Upper lobe of left lung (tissue), 6 donors: ENCODE measurements at regions not wholly inside any gene's neighbourhood (a gene's known extent, or its start where the extent isn't known, plus 50 kb on each side); places are given as distances from the start of the nearest gene placed in this dataset.

Source experiments
- ATAC-seq, 2 donors: fragments of 200-7000 bp; cut with Tn5 transposase; one replicate each; pipeline ENCODE4 v1.9.1; 2022; ENCODE audit warnings: mild to moderate bottlenecking in 2 of 2, moderate library complexity in 2 of 2; ENCODE audit not compliant: low FRiP score in 2 of 2
- DNase-seq, 2 donors: peaks; one replicate each; pipeline ENCODE4 v3.0.0-alpha.2; 2019 to 2020
- H3K27ac ChIP-seq, 4 donors: fragments of 200-600 bp; sonication (generic); one replicate each; pipeline ENCODE4 v1.5.1; 2016 to 2019
- H3K27me3 ChIP-seq, 4 donors: fragments of 200-600 bp; sonication (generic); one replicate each; pipeline ENCODE4 v1.5.1; 2017 to 2019
- H3K36me3 ChIP-seq, 4 donors: fragments of 200-600 bp; sonication (generic); one replicate each; pipeline ENCODE4 v1.5.1; 2016 to 2019
- H3K4me1 ChIP-seq, 4 donors: fragments of 200-600 bp; sonication (generic); one replicate each; pipeline ENCODE4 v1.5.1; 2018 to 2019
- H3K4me3 ChIP-seq, 4 donors: fragments of 200-600 bp; sonication (generic); one replicate each; pipeline ENCODE4 v1.5.1; 2017 to 2019; ENCODE audit warnings: mild to moderate bottlenecking in 2 of 4, moderate library complexity in 1 of 4
- H3K9me3 ChIP-seq, 4 donors: fragments of 200-600 bp; sonication (generic); one replicate each; pipeline ENCODE4 v1.5.1; 2018 to 2019
- EP300 ChIP-seq, 4 donors: sonication (generic); formaldehyde crosslinking; IDR thresholded peaks; one replicate each; pipeline ENCODE4 v1.5.1; 2017; ENCODE audit warnings: antibody characterized with exemption in 4 of 4, control low read depth in 2 of 4
- POLR2A ChIP-seq, 4 donors: fragments of 450-650 bp; IDR thresholded peaks; one replicate each; pipeline ENCODE4 v1.5.1; 2016 to 2017; ENCODE audit warnings: antibody characterized with exemption in 4 of 4, mild to moderate bottlenecking in 2 of 4
- POLR2AphosphoS5 ChIP-seq, 2 donors: sonication (generic); formaldehyde crosslinking; IDR thresholded peaks; one replicate each; pipeline ENCODE4 v1.5.1; 2017; ENCODE audit warnings: antibody characterized with exemption in 2 of 2
- WGBS, 2 donors: methylation state at CpG; one replicate each; pipeline ENCODE4 v1.1.5; 2017 to 2018; 5-methylcytosine and 5-hydroxymethylcytosine counted together
- TF ChIP-seq, protein P1 (sequence below), 6 experiments: fragments of 450-650 bp in 4 of 6; fragments of 200-600 bp in 2 of 6; sonication (generic) in 2 of 6; IDR thresholded peaks; one replicate each; pipeline ENCODE4 v1.5.1; 2016 to 2019; ENCODE audit warnings: antibody characterized with exemption in 6 of 6
- donor health status: DM: no; HTN: no; CAD: no; lungs with moderate emphysema.
- donor health status: DM: no; HTN: yes; CAD: no; lungs with severe emphysema.

DNA sequence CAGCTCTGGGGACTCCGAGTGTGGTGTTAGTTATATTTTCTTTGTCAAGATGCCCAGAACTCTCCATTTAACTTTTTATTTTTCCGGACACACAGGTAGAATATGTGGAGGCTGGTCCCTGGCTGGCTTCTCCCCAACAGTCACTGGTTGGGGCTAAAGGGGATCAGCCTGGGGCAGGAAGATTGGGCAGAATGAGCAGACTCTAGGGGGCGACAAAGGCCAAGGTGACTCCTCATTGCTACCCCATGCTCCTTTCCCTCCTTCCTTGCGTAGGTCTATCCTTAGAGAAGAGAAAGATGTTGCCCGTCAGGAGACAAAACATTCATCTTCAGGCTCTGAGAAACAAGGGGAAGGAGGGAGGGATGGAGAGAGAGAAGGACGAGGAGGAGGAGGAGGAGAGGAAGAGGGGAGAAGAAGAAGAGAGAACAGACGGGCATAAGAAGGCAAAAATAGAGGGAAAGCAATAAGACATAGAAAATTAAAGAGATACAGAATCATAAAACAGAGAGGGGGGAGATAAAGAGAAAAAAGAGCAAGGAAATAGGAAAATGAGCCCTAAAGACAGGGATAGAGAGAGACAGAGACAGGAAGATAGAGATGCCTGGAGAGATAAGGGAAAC, 89.9 kb downstream of the FOXD2 start:
- peak in 1 of 2 donors; percentile 34 for DNase-seq
- H3K27me3 ChIP-seq, result no peaks in the 10 kb centered on the region
- peak in 1 of 2 donors; percentile 72 for ATAC-seq
- H3K4me3 ChIP-seq, result no peak overlapping the region
- TF ChIP-seq, protein P1, sequence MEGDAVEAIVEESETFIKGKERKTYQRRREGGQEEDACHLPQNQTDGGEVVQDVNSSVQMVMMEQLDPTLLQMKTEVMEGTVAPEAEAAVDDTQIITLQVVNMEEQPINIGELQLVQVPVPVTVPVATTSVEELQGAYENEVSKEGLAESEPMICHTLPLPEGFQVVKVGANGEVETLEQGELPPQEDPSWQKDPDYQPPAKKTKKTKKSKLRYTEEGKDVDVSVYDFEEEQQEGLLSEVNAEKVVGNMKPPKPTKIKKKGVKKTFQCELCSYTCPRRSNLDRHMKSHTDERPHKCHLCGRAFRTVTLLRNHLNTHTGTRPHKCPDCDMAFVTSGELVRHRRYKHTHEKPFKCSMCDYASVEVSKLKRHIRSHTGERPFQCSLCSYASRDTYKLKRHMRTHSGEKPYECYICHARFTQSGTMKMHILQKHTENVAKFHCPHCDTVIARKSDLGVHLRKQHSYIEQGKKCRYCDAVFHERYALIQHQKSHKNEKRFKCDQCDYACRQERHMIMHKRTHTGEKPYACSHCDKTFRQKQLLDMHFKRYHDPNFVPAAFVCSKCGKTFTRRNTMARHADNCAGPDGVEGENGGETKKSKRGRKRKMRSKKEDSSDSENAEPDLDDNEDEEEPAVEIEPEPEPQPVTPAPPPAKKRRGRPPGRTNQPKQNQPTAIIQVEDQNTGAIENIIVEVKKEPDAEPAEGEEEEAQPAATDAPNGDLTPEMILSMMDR (IDR thresholded peaks at IDR 0.05), result peak; percentile 31 to 61 (median 42)
- TF ChIP-seq POLR2A (IDR thresholded peaks at IDR 0.05), result no peak
- peaks cover 8 to 10% (median 8%) of the 10 kb centered on the region in 4 donors for H3K9me3 ChIP-seq
- no peak overlapping the region for H3K27ac ChIP-seq
- WGBS, 2 donors, result 44 to 55% methylated on average over 7 of the region's 7 CpGs
- peaks cover 0 to 3% (median 1%) of the 10 kb centered on the region in 4 donors for H3K4me1 ChIP-seq
- H3K36me3 ChIP-seq, result no peaks in the 10 kb centered on the region

- Histone ChIP-seq H3K27ac (no peak overlapping the region), H3K4me3 (no peak overlapping the region), H3K9me3 (peaks cover 8 to 10% (median 8%) of the 10 kb centered on the region in 4 donors), H3K36me3 (no peaks in the 10 kb centered on the region), H3K27me3 (no peaks in the 10 kb centered on the region), H3K4me1 (peaks cover 8 to 17% (median 13%) of the 10 kb centered on the region in 4 donors)
- 66 to 78% methylated on average over 1 of the region's 1 CpG for WGBS, 2 donors
- no peak for ATAC-seq
- no peak for DNase-seq
- TF ChIP-seq POLR2AphosphoS5 (IDR thresholded peaks at IDR 0.05) (no peak), POLR2A (IDR thresholded peaks at IDR 0.05) (no peak), EP300 (IDR thresholded peaks at IDR 0.05) (no peak)
- TF ChIP-seq, protein P1 (IDR thresholded peaks at IDR 0.05), result peak in 5 of 6 experiments; percentile 15 to 55 (median 22)
These were observed 91.8 kb downstream of the FOXD2 start for GRCh38 chr1:47529520-47530098.

- no peaks in the 10 kb centered on the region for H3K36me3 ChIP-seq
- H3K9me3 ChIP-seq, result peaks cover 8 to 10% (median 8%) of the 10 kb centered on the region in 4 donors
- peak in 1 of 2 donors; percentile 85 for DNase-seq
- peak overlapping the region in 3 of 4 donors; percentile 36 to 56 (median 41) for H3K27ac ChIP-seq
- WGBS, 2 donors, result 15% methylated on average over 34 to 41 of the region's 54 CpGs
- H3K4me1 ChIP-seq, result peaks cover 14 to 25% (median 20%) of the 10 kb centered on the region in 4 donors
- H3K27me3 ChIP-seq, result no peaks in the 10 kb centered on the region
- peak; percentile 32 to 89 for ATAC-seq
- H3K4me3 ChIP-seq, result peak overlapping the region in 3 of 4 donors; percentile 28 to 47 (median 46)
- TF ChIP-seq, protein P1 (IDR thresholded peaks at IDR 0.05), result no peak
- no peak for TF ChIP-seq EP300 (IDR thresholded peaks at IDR 0.05)
- TF ChIP-seq POLR2A (IDR thresholded peaks at IDR 0.05), result no peak
- no peak for TF ChIP-seq POLR2AphosphoS5 (IDR thresholded peaks at IDR 0.05)
These were observed 95.3 kb downstream of the FOXD2 start for GRCh38 chr1:47532921-47533792.

- DNase-seq, result no peak
- WGBS, 2 donors, result 57 to 61% methylated on average over 8 to 12 of the region's 12 CpGs
- Histone ChIP-seq H3K4me3 (peak overlapping the region in 3 of 4 donors; percentile 28 to 47 (median 46)), H3K36me3 (no peaks in the 10 kb centered on the region), H3K9me3 (peaks cover 7 to 10% (median 8%) of the 10 kb centered on the region in 4 donors), H3K27me3 (no peaks in the 10 kb centered on the region), H3K4me1 (peaks cover 14 to 25% (median 20%) of the 10 kb centered on the region in 4 donors), H3K27ac (peak overlapping the region in 1 of 4 donors; percentile 56)
- ATAC-seq, result peak in 1 of 2 donors; percentile 15
- TF ChIP-seq POLR2A (IDR thresholded peaks at IDR 0.05), result no peak
- no peak for TF ChIP-seq POLR2AphosphoS5 (IDR thresholded peaks at IDR 0.05)
- TF ChIP-seq, protein P1 (IDR thresholded peaks at IDR 0.05), result no peak
- TF ChIP-seq EP300 (IDR thresholded peaks at IDR 0.05), result no peak
These were observed 96.0 kb downstream of the FOXD2 start for GRCh38 chr1:47533793-47534328.
